ENCODE measurements at regions not wholly inside any gene's neighbourhood (a gene's known extent, or its start where the extent isn't known, plus 50 kb on each side); places are given as distances from the start of the nearest gene placed in this dataset.
"Not testable (repeated sequence)": the region's sequence is repeated elsewhere in the genome, so short reads cannot be mapped to it uniquely, and the experiment has no call there.

GRCh38 chr6:109912118-109912517, 66.0 kb upstream of the GPR6 start:
- Histone ChIP-seq H3K27me3 (no peaks in the 10 kb centered on the region), H3K9me3 (peaks cover 0 to 5% (median 0%) of the 10 kb centered on the region in 3 donors), H3K4me1 (no peaks in the 10 kb centered on the region), H3K4me3 (no peak overlapping the region), H3K27ac (no peak overlapping the region), H3K36me3 (no peaks in the 10 kb centered on the region)
- no peak for TF ChIP-seq EP300 (IDR thresholded peaks at IDR 0.05)
- no peak for TF ChIP-seq POLR2AphosphoS5 (IDR thresholded peaks at IDR 0.05)
- TF ChIP-seq POLR2A (IDR thresholded peaks at IDR 0.05), result no peak
- TF ChIP-seq CTCF (IDR thresholded peaks at IDR 0.05), result no peak
- 43 to 79% methylated on average over 2 to 3 of the region's 3 CpGs for WGBS, 2 donors (ENCODE audit: low coverage in 1 of 2)
- ATAC-seq, result no peak

GRCh38 chr6:109912952-109913351, 65.2 kb upstream of the GPR6 start:
- H3K4me1 ChIP-seq, result no peaks in the 10 kb centered on the region
- H3K27me3 ChIP-seq, result no peaks in the 10 kb centered on the region
- no peaks in the 10 kb centered on the region for H3K9me3 ChIP-seq
- H3K4me3 ChIP-seq, result no peak overlapping the region
- no peak overlapping the region for H3K27ac ChIP-seq
- no peak for TF ChIP-seq POLR2A (IDR thresholded peaks at IDR 0.05)
- no peak for TF ChIP-seq CTCF (IDR thresholded peaks at IDR 0.05)
- no peak for TF ChIP-seq EP300 (IDR thresholded peaks at IDR 0.05)
- no peak for TF ChIP-seq POLR2AphosphoS5 (IDR thresholded peaks at IDR 0.05)
- 66 to 67% methylated on average over 1 to 3 of the region's 3 CpGs for WGBS, 2 donors (ENCODE audit: low coverage in 1 of 2)
- no peaks in the 10 kb centered on the region for H3K36me3 ChIP-seq
- ATAC-seq, result no peak

- not testable (repeated sequence) for H3K36me3 ChIP-seq, ATAC-seq, H3K4me1 ChIP-seq, H3K27me3 ChIP-seq, H3K4me3 ChIP-seq, H3K27ac ChIP-seq, H3K9me3 ChIP-seq
- 88 to 100% methylated on average over 1 of the region's 1 CpG for WGBS, 2 donors (ENCODE audit: low coverage in 1 of 2)
These were observed 62.4 kb upstream of the GPR6 start for GRCh38 chr6:109915748-109916147.

- WGBS, 2 donors (ENCODE audit: low coverage in 1 of 2), result 100% methylated on average over 1 to 2 of the region's 4 CpGs
- H3K4me1 ChIP-seq, result no peaks in the 10 kb centered on the region
- no peak for TF ChIP-seq POLR2A (IDR thresholded peaks at IDR 0.05)
- no peak for TF ChIP-seq EP300 (IDR thresholded peaks at IDR 0.05)
- TF ChIP-seq POLR2AphosphoS5 (IDR thresholded peaks at IDR 0.05), result no peak
- no peak for TF ChIP-seq CTCF (IDR thresholded peaks at IDR 0.05)
- peaks cover 5% of the 10 kb centered on the region for H3K27me3 ChIP-seq
- H3K27ac ChIP-seq, result no peak overlapping the region
- ATAC-seq, result no peak
- no peaks in the 10 kb centered on the region for H3K9me3 ChIP-seq
- no peaks in the 10 kb centered on the region for H3K36me3 ChIP-seq
- H3K4me3 ChIP-seq, result no peak overlapping the region
These were observed 61.4 kb upstream of the GPR6 start for GRCh38 chr6:109916759-109917158.

GRCh38 chr6:109918227-109918626, 59.9 kb upstream of the GPR6 start:
- TF ChIP-seq CTCF (IDR thresholded peaks at IDR 0.05) (no peak), POLR2AphosphoS5 (IDR thresholded peaks at IDR 0.05) (no peak), EP300 (IDR thresholded peaks at IDR 0.05) (no peak), POLR2A (IDR thresholded peaks at IDR 0.05) (no peak)
- ATAC-seq, result no peak
- H3K36me3 ChIP-seq, result no peaks in the 10 kb centered on the region
- no peaks in the 10 kb centered on the region for H3K9me3 ChIP-seq
- 82% methylated on average over 2 of the region's 3 CpGs; no CpG with 5 or more reads in 1 of the 2 donors for WGBS, 2 donors (ENCODE audit: low coverage in 1 of 2)
- no peaks in the 10 kb centered on the region for H3K4me1 ChIP-seq
- no peak overlapping the region for H3K4me3 ChIP-seq
- H3K27me3 ChIP-seq, result peaks cover 5% of the 10 kb centered on the region
- H3K27ac ChIP-seq, result no peak overlapping the region

All from gastroesophageal sphincter (tissue), 4 donors.